ENCODE measurements at regions not wholly inside any gene's neighbourhood (a gene's known extent, or its start where the extent isn't known, plus 50 kb on each side); places are given as distances from the start of the nearest gene placed in this dataset.

- TF ChIP-seq GATA2 (IDR thresholded peaks at IDR 0.05; ENCODE audit: low read depth, low read length) = no peak
- no peak for TF ChIP-seq GATA3 (IDR thresholded peaks at IDR 0.05; ENCODE audit: low read depth, low read length)
These were observed 155.0 kb upstream of the SALL1 start for GRCh38 chr16:51306116-51306515.

All from SH-SY5Y (cell line).